GM19193 (cell line): ENCODE measurements at regions not wholly inside any gene's neighbourhood (a gene's known extent, or its start where the extent isn't known, plus 50 kb on each side); places are given as distances from the start of the nearest gene placed in this dataset.

Experiments used
- POLR2A ChIP-seq: IDR thresholded peaks from 4 replicates; pipeline ENCODE4 v1.6.1; 2011; ENCODE audit not compliant: insufficient read depth, insufficient read length; ENCODE audit errors: extremely low read depth

DNA sequence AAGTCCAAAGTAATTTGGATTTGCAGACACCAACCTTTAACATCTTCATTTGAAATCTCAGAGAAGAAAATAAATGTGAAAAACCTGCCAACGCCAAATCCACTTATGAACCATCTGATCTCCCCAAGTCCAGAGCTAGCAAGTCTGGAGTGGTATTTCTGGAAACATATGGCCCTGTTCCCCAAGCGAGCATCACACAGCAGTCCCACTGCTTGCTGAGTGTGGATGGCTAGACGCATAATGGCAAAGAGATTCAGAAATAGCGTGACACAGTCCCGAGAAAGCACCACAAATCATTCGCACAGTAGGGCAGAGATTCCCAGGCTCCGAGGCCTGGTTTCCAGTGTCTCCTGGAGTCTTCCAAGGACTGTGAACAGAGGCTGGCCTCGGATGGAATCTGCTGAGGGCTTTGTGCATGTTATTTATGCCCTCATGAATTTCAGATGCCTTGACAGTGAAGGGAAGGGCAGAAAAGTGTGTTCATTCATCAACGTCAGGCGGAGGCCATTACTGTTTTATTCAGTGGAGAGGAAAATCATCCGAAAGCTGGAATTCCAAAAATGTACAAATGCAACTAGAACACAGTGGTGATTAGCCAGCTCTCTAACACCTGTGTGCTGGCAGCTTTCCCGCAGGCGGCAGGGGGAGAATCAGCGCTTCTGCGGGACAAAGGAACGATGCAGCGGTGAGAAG, 417.0 kb downstream of the EIPR1 start:
- no peak for TF ChIP-seq POLR2A

DNA sequence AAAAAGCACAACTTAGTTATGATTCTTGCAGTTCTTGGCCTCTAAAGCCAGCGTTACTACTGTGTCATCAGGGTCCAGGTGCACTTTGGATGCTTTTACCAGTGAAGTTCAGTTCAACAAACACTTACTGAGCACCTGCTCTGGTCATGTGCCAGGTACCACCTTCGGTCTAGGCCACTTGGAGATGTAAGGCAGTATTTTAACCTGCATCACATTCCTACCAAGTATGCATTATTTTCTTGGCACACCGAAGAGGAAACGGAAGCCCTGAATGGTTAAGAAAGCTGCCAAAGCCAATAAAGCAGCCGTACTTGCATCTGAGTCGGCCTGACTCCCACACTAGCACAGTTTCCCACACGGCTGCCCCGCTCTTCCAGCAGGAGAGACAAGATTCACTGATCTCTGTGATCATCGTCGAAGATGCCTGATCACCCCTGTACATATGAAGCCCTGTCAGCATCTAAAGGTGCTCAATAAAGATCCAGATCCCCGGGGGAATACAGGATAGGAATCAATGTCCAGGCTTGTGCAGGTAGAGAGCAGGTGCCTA, 427.1 kb downstream of the EIPR1 start:
- no peak for TF ChIP-seq POLR2A

DNA sequence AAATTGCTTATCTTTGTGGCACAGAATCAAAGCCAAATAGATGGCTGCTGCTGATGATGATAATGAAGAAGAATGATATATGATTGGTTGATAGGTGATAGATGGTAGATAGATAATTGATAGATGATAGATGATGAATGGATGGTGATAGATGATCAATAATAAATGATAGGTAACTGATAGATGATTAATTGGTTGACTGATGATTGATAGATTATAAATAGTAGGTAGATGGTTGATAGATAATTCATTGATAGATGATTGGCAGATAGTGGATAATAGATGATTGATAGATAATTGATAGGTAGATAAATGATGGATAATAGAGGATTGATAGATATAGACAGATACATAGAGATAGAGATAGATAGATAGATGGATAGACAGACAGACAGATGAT, 430.2 kb downstream of the EIPR1 start:
- no peak for TF ChIP-seq POLR2A

- TF ChIP-seq POLR2A, result no peak
These were observed 434.7 kb downstream of the EIPR1 start for GRCh38 chr2:2942906-2943305.

- no peak for TF ChIP-seq POLR2A
These were observed 435.4 kb downstream of the EIPR1 start for GRCh38 chr2:2942225-2942624.

GRCh38 chr2:2941205-2941604, 436.4 kb downstream of the EIPR1 start:
- no peak for TF ChIP-seq POLR2A

- no peak for TF ChIP-seq POLR2A
These were observed 436.9 kb downstream of the EIPR1 start for GRCh38 chr2:2940702-2941101.

- TF ChIP-seq POLR2A, result no peak
These were observed 437.6 kb downstream of the EIPR1 start for GRCh38 chr2:2940061-2940460.

- no peak for TF ChIP-seq POLR2A
These were observed 438.4 kb downstream of the EIPR1 start for GRCh38 chr2:2939078-2939795.

DNA sequence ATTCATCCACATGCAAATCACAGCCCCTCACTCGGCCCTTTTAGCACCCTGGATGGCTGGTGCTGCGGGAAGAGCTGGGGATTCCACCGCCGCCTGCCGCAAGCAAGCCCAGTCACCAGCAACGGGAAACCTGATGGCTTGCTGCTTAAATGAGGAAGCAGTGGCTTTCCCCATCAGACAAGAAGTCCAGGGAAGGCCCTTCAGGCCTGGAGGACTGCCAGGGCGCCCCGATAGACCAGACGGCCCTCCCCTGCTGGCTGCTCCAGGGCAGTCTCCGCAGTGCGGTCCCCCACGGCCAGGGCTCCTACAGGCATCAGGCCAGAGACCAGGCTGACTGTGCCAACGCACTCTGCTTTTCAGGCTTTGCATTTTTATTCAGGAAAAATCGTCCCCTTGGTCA, 439.1 kb downstream of the EIPR1 start:
- no peak for TF ChIP-seq POLR2A

GRCh38 chr2:2935445-2936149, 442.0 kb downstream of the EIPR1 start:
- TF ChIP-seq POLR2A, result no peak

GRCh38 chr2:2933426-2933825, 444.2 kb downstream of the EIPR1 start:
- TF ChIP-seq POLR2A, result no peak

GRCh38 chr2:2932692-2933305, 444.8 kb downstream of the EIPR1 start:
- TF ChIP-seq POLR2A, result no peak

- no peak for TF ChIP-seq POLR2A
These were observed 445.4 kb downstream of the EIPR1 start for GRCh38 chr2:2932189-2932588.
